Peyer's patch (tissue), 4 donors: ENCODE measurements at regions not wholly inside any gene's neighbourhood (a gene's known extent, or its start where the extent isn't known, plus 50 kb on each side); places are given as distances from the start of the nearest gene placed in this dataset.
"Not testable (repeated sequence)": the region's sequence is repeated elsewhere in the genome, so short reads cannot be mapped to it uniquely, and the experiment has no call there.

Source experiments
- CTCF ChIP-seq, 6 experiments: fragments of 450-650 bp in 4 of 6; fragments of 200-600 bp in 2 of 6; sonication (generic) in 1 of 6; IDR thresholded peaks; one replicate each; pipeline ENCODE4 v1.5.1; 2017 to 2019; ENCODE audit warnings: antibody characterized with exemption in 6 of 6, mild to moderate bottlenecking in 3 of 6, moderate library complexity in 1 of 6
- POLR2A ChIP-seq, 2 donors: fragments of 450-650 bp; IDR thresholded peaks; one replicate each; pipeline ENCODE4 v1.5.1; 2017; ENCODE audit warnings: antibody characterized with exemption in 2 of 2, mild to moderate bottlenecking in 2 of 2, moderate library complexity in 2 of 2

- TF ChIP-seq CTCF, POLR2A (IDR thresholded peaks at IDR 0.05): not testable (repeated sequence)
These were observed 199.9 kb upstream of the PLGLB2 start for GRCh38 chr2:87547966-87548365.
